GM19351 (cell line): ENCODE measurements at regions not wholly inside any gene's neighbourhood (a gene's known extent, or its start where the extent isn't known, plus 50 kb on each side); places are given as distances from the start of the nearest gene placed in this dataset.

Experiments used
- ATAC-seq: cut with Tn5 transposase; IDR thresholded peaks from one replicate; pipeline ENCODE4 v1.9.1; 2021; ENCODE audit warnings: mild to moderate bottlenecking, moderate library complexity; ENCODE audit not compliant: unreplicated experiment

- no peak for ATAC-seq
Measured at GRCh38 chr1:69497441-69498221, 70.1 kb upstream of the LRRC7 start.

- no peak for ATAC-seq
Measured at GRCh38 chr1:69498711-69499110, 69.0 kb upstream of the LRRC7 start.

GRCh38 chr1:69499203-69499803, 68.4 kb upstream of the LRRC7 start:
- no peak for ATAC-seq

- ATAC-seq = no peak
Measured at GRCh38 chr1:69502991-69503390, 64.7 kb upstream of the LRRC7 start.

- no peak for ATAC-seq
Measured at GRCh38 chr1:69504730-69505252, 62.9 kb upstream of the LRRC7 start.

GRCh38 chr1:69506311-69506710, 61.4 kb upstream of the LRRC7 start:
- no peak for ATAC-seq

GRCh38 chr1:69506721-69507120, 61.0 kb upstream of the LRRC7 start:
- no peak for ATAC-seq

- no peak for ATAC-seq
Measured at GRCh38 chr1:69510026-69510425, 57.7 kb upstream of the LRRC7 start.

GRCh38 chr1:69511426-69512192, 56.1 kb upstream of the LRRC7 start:
- no peak for ATAC-seq

GRCh38 chr1:69513601-69514000, 54.1 kb upstream of the LRRC7 start:
- ATAC-seq = no peak
